ENCODE measurements at regions not wholly inside any gene's neighbourhood (a gene's known extent, or its start where the extent isn't known, plus 50 kb on each side); places are given as distances from the start of the nearest gene placed in this dataset.

- Mint-ChIP-seq H3K4me1 (ENCODE audit: low read depth) (no peaks in the 10 kb centered on the region), H3K9me3 (peaks cover 8% of the 10 kb centered on the region), H3K27me3 (peaks cover 3% of the 10 kb centered on the region), H3K4me3 (no peak overlapping the region), H3K36me3 (ENCODE audit: low read depth) (no peaks in the 10 kb centered on the region), H3K27ac (no peak overlapping the region)
Measured at GRCh38 chr19:31980796-31981195, 364.6 kb upstream of the ZNF507 start.

GRCh38 chr19:31981545-31981944 is 363.9 kb upstream of the ZNF507 start:
- no peaks in the 10 kb centered on the region for H3K36me3 Mint-ChIP-seq (ENCODE audit: low read depth)
- no peak overlapping the region for H3K27ac Mint-ChIP-seq
- H3K27me3 Mint-ChIP-seq, result peaks cover 3% of the 10 kb centered on the region
- H3K9me3 Mint-ChIP-seq, result peaks cover 8% of the 10 kb centered on the region
- H3K4me1 Mint-ChIP-seq (ENCODE audit: low read depth), result no peaks in the 10 kb centered on the region
- H3K4me3 Mint-ChIP-seq, result no peak overlapping the region

- Mint-ChIP-seq H3K36me3 (ENCODE audit: low read depth) (no peaks in the 10 kb centered on the region), H3K9me3 (peaks cover 11% of the 10 kb centered on the region), H3K4me3 (no peak overlapping the region), H3K27me3 (peaks cover 3% of the 10 kb centered on the region), H3K27ac (no peak overlapping the region), H3K4me1 (ENCODE audit: low read depth) (no peaks in the 10 kb centered on the region)
Measured at GRCh38 chr19:31983647-31984046, 361.8 kb upstream of the ZNF507 start.

- no peak overlapping the region for H3K4me3 Mint-ChIP-seq
- no peaks in the 10 kb centered on the region for H3K36me3 Mint-ChIP-seq (ENCODE audit: low read depth)
- no peak overlapping the region for H3K27ac Mint-ChIP-seq
- no peaks in the 10 kb centered on the region for H3K4me1 Mint-ChIP-seq (ENCODE audit: low read depth)
- peaks cover 8% of the 10 kb centered on the region for H3K9me3 Mint-ChIP-seq
- H3K27me3 Mint-ChIP-seq, result peaks cover 3% of the 10 kb centered on the region
Measured at GRCh38 chr19:31985001-31985605, 360.3 kb upstream of the ZNF507 start.

GRCh38 chr19:31986951-31987350 is 358.5 kb upstream of the ZNF507 start:
- Mint-ChIP-seq H3K4me1 (ENCODE audit: low read depth) (no peaks in the 10 kb centered on the region), H3K4me3 (no peak overlapping the region), H3K27me3 (peaks cover 3% of the 10 kb centered on the region), H3K27ac (no peak overlapping the region), H3K36me3 (ENCODE audit: low read depth) (no peaks in the 10 kb centered on the region), H3K9me3 (peaks cover 8% of the 10 kb centered on the region)

GRCh38 chr19:31988256-31988655 is 357.2 kb upstream of the ZNF507 start:
- peaks cover 8% of the 10 kb centered on the region for H3K9me3 Mint-ChIP-seq
- no peak overlapping the region for H3K27ac Mint-ChIP-seq
- peaks cover 3% of the 10 kb centered on the region for H3K27me3 Mint-ChIP-seq
- H3K36me3 Mint-ChIP-seq (ENCODE audit: low read depth), result no peaks in the 10 kb centered on the region
- H3K4me3 Mint-ChIP-seq, result no peak overlapping the region
- no peaks in the 10 kb centered on the region for H3K4me1 Mint-ChIP-seq (ENCODE audit: low read depth)

GRCh38 chr19:31991984-31992655 is 353.3 kb upstream of the ZNF507 start:
- Mint-ChIP-seq H3K36me3 (ENCODE audit: low read depth) (no peaks in the 10 kb centered on the region), H3K27ac (no peak overlapping the region), H3K4me3 (no peak overlapping the region), H3K4me1 (ENCODE audit: low read depth) (no peaks in the 10 kb centered on the region), H3K9me3 (peaks cover 9% of the 10 kb centered on the region), H3K27me3 (no peaks in the 10 kb centered on the region)

GRCh38 chr19:31992750-31993149 is 352.7 kb upstream of the ZNF507 start:
- Mint-ChIP-seq H3K9me3 (peaks cover 9% of the 10 kb centered on the region), H3K4me1 (ENCODE audit: low read depth) (no peaks in the 10 kb centered on the region), H3K27me3 (no peaks in the 10 kb centered on the region), H3K27ac (no peak overlapping the region), H3K36me3 (ENCODE audit: low read depth) (no peaks in the 10 kb centered on the region), H3K4me3 (no peak overlapping the region)

- H3K36me3 Mint-ChIP-seq (ENCODE audit: low read depth), result no peaks in the 10 kb centered on the region
- no peaks in the 10 kb centered on the region for H3K4me1 Mint-ChIP-seq (ENCODE audit: low read depth)
- H3K27ac Mint-ChIP-seq, result no peak overlapping the region
- H3K27me3 Mint-ChIP-seq, result no peaks in the 10 kb centered on the region
- peaks cover 8% of the 10 kb centered on the region for H3K9me3 Mint-ChIP-seq
- no peak overlapping the region for H3K4me3 Mint-ChIP-seq
Measured at GRCh38 chr19:31995546-31995945, 349.9 kb upstream of the ZNF507 start.

GRCh38 chr19:32010071-32010470 is 335.3 kb upstream of the ZNF507 start:
- no peaks in the 10 kb centered on the region for H3K36me3 Mint-ChIP-seq (ENCODE audit: low read depth)
- H3K27me3 Mint-ChIP-seq, result no peaks in the 10 kb centered on the region
- H3K4me3 Mint-ChIP-seq, result no peak overlapping the region
- H3K9me3 Mint-ChIP-seq, result no peaks in the 10 kb centered on the region
- no peaks in the 10 kb centered on the region for H3K4me1 Mint-ChIP-seq (ENCODE audit: low read depth)
- no peak overlapping the region for H3K27ac Mint-ChIP-seq

GRCh38 chr19:32012206-32012605 is 333.2 kb upstream of the ZNF507 start:
- Mint-ChIP-seq H3K9me3 (no peaks in the 10 kb centered on the region), H3K4me1 (ENCODE audit: low read depth) (no peaks in the 10 kb centered on the region), H3K36me3 (ENCODE audit: low read depth) (no peaks in the 10 kb centered on the region), H3K27ac (no peak overlapping the region), H3K4me3 (no peak overlapping the region), H3K27me3 (no peaks in the 10 kb centered on the region)

GRCh38 chr19:32012886-32013631 is 332.4 kb upstream of the ZNF507 start:
- Mint-ChIP-seq H3K4me1 (ENCODE audit: low read depth) (no peaks in the 10 kb centered on the region), H3K27ac (no peak overlapping the region), H3K27me3 (no peaks in the 10 kb centered on the region), H3K9me3 (no peaks in the 10 kb centered on the region), H3K36me3 (ENCODE audit: low read depth) (no peaks in the 10 kb centered on the region), H3K4me3 (no peak overlapping the region)

GRCh38 chr19:32017176-32017953 is 328.0 kb upstream of the ZNF507 start:
- H3K27ac Mint-ChIP-seq, result no peak overlapping the region
- H3K27me3 Mint-ChIP-seq, result no peaks in the 10 kb centered on the region
- H3K36me3 Mint-ChIP-seq (ENCODE audit: low read depth), result no peaks in the 10 kb centered on the region
- H3K9me3 Mint-ChIP-seq, result peaks cover 5% of the 10 kb centered on the region
- no peaks in the 10 kb centered on the region for H3K4me1 Mint-ChIP-seq (ENCODE audit: low read depth)
- no peak overlapping the region for H3K4me3 Mint-ChIP-seq

- H3K4me3 Mint-ChIP-seq, result no peak overlapping the region
- H3K27ac Mint-ChIP-seq, result no peak overlapping the region
- no peaks in the 10 kb centered on the region for H3K27me3 Mint-ChIP-seq
- H3K9me3 Mint-ChIP-seq, result peaks cover 5% of the 10 kb centered on the region
- H3K36me3 Mint-ChIP-seq (ENCODE audit: low read depth), result no peaks in the 10 kb centered on the region
- H3K4me1 Mint-ChIP-seq (ENCODE audit: low read depth), result no peaks in the 10 kb centered on the region
Measured at GRCh38 chr19:32018014-32018413, 327.4 kb upstream of the ZNF507 start.

- Mint-ChIP-seq H3K4me1 (ENCODE audit: low read depth) (no peaks in the 10 kb centered on the region), H3K36me3 (ENCODE audit: low read depth) (no peaks in the 10 kb centered on the region), H3K27me3 (no peaks in the 10 kb centered on the region), H3K9me3 (peaks cover 5% of the 10 kb centered on the region), H3K27ac (no peak overlapping the region), H3K4me3 (no peak overlapping the region)
Measured at GRCh38 chr19:32020538-32020937, 324.9 kb upstream of the ZNF507 start.
